ENCODE measurements at regions not wholly inside any gene's neighbourhood (a gene's known extent, or its start where the extent isn't known, plus 50 kb on each side); places are given as distances from the start of the nearest gene placed in this dataset.
"Not testable (repeated sequence)": the region's sequence is repeated elsewhere in the genome, so short reads cannot be mapped to it uniquely, and the experiment has no call there.

- H3K27me3 ChIP-seq (ENCODE audit: control insufficient read depth, extremely low read depth, insufficient read depth, low read length): no peaks in the 10 kb centered on the region
- H3K9ac ChIP-seq (ENCODE audit: control insufficient read depth, extremely low read depth, insufficient read depth, low read length): no peak overlapping the region
- no peaks in the 10 kb centered on the region for H3K36me3 ChIP-seq (ENCODE audit: control insufficient read depth in 2 of 2, extremely low read depth in 1 of 2, insufficient read depth in 2 of 2, low read length in 2 of 2)
- H3K4me3 ChIP-seq (ENCODE audit: control insufficient read depth in 2 of 3, extremely low read depth in 1 of 3, insufficient read depth in 2 of 3, low read depth in 1 of 3, low read length in 3 of 3): no peak overlapping the region
- H3K27ac ChIP-seq (ENCODE audit: control insufficient read depth, insufficient read depth, low read length): no peak overlapping the region
- TF ChIP-seq EZH2 (IDR thresholded peaks at IDR 0.05; ENCODE audit: low read length) (no peak), CTCF (optimal IDR thresholded peaks at IDR 0.05 in 1 of 3, IDR thresholded peaks at IDR 0.05 in 1 of 3, conservative IDR thresholded peaks at IDR 0.05 in 1 of 3; ENCODE audit: extremely low read depth in 1 of 3, insufficient read depth in 2 of 3, low read length in 3 of 3) (no peak)
- H2AFZ ChIP-seq (ENCODE audit: control insufficient read depth, low read length): no peak overlapping the region
- H3K79me2 ChIP-seq (ENCODE audit: control insufficient read depth, insufficient read depth, low read length): no peaks in the 10 kb centered on the region
- no peaks in the 10 kb centered on the region for H4K20me1 ChIP-seq (ENCODE audit: control insufficient read depth, extremely low read depth, insufficient read depth, low read length)
- H3K9me1 ChIP-seq (ENCODE audit: control insufficient read depth, extremely low read depth, insufficient read depth, low read length): no peaks in the 10 kb centered on the region
- FAIRE-seq: no peak
- no peaks in the 10 kb centered on the region for H3K9me3 ChIP-seq (ENCODE audit: control insufficient read depth, low read depth, low read length)
- dilution Hi-C loops (cut with MboI; ENCODE audit: extremely low pct_ligation_motif_present, low sequenced_read_pairs): no loop called here
- H3K4me2 ChIP-seq (ENCODE audit: control insufficient read depth, extremely low read depth, insufficient read depth, low read depth, low read length): no peak overlapping the region
- no peak for DNase-seq (ENCODE audit: low read depth, low spot score)
- H3K4me1 ChIP-seq (ENCODE audit: control insufficient read depth, extremely low read depth, insufficient read depth, low read length): no peaks in the 10 kb centered on the region
Observed at GRCh38 chr3:35296533-35296932, 342.8 kb upstream of the ARPP21 start.

DNA sequence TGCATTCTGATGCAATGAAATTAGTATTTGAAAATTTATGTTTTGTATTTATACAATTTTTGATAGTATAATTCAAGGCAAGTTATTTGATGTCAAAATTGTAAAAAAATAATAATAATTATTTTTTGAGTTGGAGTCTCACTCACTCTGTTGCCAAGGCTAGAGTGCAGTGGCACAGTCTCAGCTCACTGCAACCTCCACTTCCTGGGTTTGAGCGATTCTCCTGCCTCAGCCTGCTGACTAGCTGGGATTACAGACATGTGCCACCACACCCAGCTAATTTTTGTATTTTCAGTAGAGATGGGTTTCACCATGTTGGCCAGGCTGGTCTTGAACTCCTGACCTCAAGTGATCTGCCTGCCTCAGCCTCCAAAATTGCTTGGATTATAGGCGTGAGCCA lies 342.4 kb upstream of the ARPP21 start:
- H2AFZ ChIP-seq (ENCODE audit: control insufficient read depth, low read length); H3K27me3 ChIP-seq (ENCODE audit: control insufficient read depth, extremely low read depth, insufficient read depth, low read length); H3K4me1 ChIP-seq (ENCODE audit: control insufficient read depth, extremely low read depth, insufficient read depth, low read length); H3K4me3 ChIP-seq (ENCODE audit: control insufficient read depth in 2 of 3, extremely low read depth in 1 of 3, insufficient read depth in 2 of 3, low read depth in 1 of 3, low read length in 3 of 3); H3K9me3 ChIP-seq (ENCODE audit: control insufficient read depth, low read depth, low read length); H3K4me2 ChIP-seq (ENCODE audit: control insufficient read depth, extremely low read depth, insufficient read depth, low read depth, low read length); FAIRE-seq; H3K9me1 ChIP-seq (ENCODE audit: control insufficient read depth, extremely low read depth, insufficient read depth, low read length); H4K20me1 ChIP-seq (ENCODE audit: control insufficient read depth, extremely low read depth, insufficient read depth, low read length); H3K36me3 ChIP-seq (ENCODE audit: control insufficient read depth in 2 of 2, extremely low read depth in 1 of 2, insufficient read depth in 2 of 2, low read length in 2 of 2); H3K79me2 ChIP-seq (ENCODE audit: control insufficient read depth, insufficient read depth, low read length); H3K9ac ChIP-seq (ENCODE audit: control insufficient read depth, extremely low read depth, insufficient read depth, low read length); dilution Hi-C loops (cut with MboI; ENCODE audit: extremely low pct_ligation_motif_present, low sequenced_read_pairs); DNase-seq (ENCODE audit: low read depth, low spot score); H3K27ac ChIP-seq (ENCODE audit: control insufficient read depth, insufficient read depth, low read length): not testable (repeated sequence)

DNA sequence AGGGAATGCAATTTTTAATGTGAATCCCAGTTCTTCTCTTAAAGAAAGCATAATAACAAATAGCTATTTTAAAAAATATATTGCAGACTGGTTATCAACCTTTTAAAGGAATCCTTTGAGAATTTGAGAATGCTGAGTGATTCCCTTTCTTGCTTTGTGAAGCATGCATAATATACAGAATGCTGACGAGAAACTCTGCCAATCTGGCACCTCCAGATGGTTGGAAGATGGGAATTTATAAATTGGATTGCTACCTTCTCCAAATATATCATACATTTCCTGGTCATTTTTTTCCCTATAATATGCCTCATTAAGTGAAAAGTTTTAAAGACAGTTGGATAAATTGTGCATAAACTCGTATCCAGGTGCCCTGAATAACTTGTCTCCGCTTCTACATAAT lies 333.9 kb upstream of the ARPP21 start:
- no peaks in the 10 kb centered on the region for H3K4me1 ChIP-seq (ENCODE audit: control insufficient read depth, extremely low read depth, insufficient read depth, low read length)
- H3K4me2 ChIP-seq (ENCODE audit: control insufficient read depth, extremely low read depth, insufficient read depth, low read depth, low read length): no peak overlapping the region
- DNase-seq (ENCODE audit: low read depth, low spot score) (no peak), FAIRE-seq (no peak)
- no peak overlapping the region for H3K4me3 ChIP-seq (ENCODE audit: control insufficient read depth in 2 of 3, extremely low read depth in 1 of 3, insufficient read depth in 2 of 3, low read depth in 1 of 3, low read length in 3 of 3)
- no peaks in the 10 kb centered on the region for H3K79me2 ChIP-seq (ENCODE audit: control insufficient read depth, insufficient read depth, low read length)
- dilution Hi-C loops (cut with MboI; ENCODE audit: extremely low pct_ligation_motif_present, low sequenced_read_pairs): no loop called here
- no peaks in the 10 kb centered on the region for H4K20me1 ChIP-seq (ENCODE audit: control insufficient read depth, extremely low read depth, insufficient read depth, low read length)
- no peak overlapping the region for H2AFZ ChIP-seq (ENCODE audit: control insufficient read depth, low read length)
- no peak overlapping the region for H3K27ac ChIP-seq (ENCODE audit: control insufficient read depth, insufficient read depth, low read length)
- H3K36me3 ChIP-seq (ENCODE audit: control insufficient read depth in 2 of 2, extremely low read depth in 1 of 2, insufficient read depth in 2 of 2, low read length in 2 of 2): no peaks in the 10 kb centered on the region
- H3K27me3 ChIP-seq (ENCODE audit: control insufficient read depth, extremely low read depth, insufficient read depth, low read length): no peaks in the 10 kb centered on the region
- TF ChIP-seq CTCF (optimal IDR thresholded peaks at IDR 0.05 in 1 of 3, IDR thresholded peaks at IDR 0.05 in 1 of 3, conservative IDR thresholded peaks at IDR 0.05 in 1 of 3; ENCODE audit: extremely low read depth in 1 of 3, insufficient read depth in 2 of 3, low read length in 3 of 3): no peak
- no peak for TF ChIP-seq EZH2 (IDR thresholded peaks at IDR 0.05; ENCODE audit: low read length)
- H3K9me1 ChIP-seq (ENCODE audit: control insufficient read depth, extremely low read depth, insufficient read depth, low read length): no peaks in the 10 kb centered on the region
- no peaks in the 10 kb centered on the region for H3K9me3 ChIP-seq (ENCODE audit: control insufficient read depth, low read depth, low read length)
- H3K9ac ChIP-seq (ENCODE audit: control insufficient read depth, extremely low read depth, insufficient read depth, low read length): no peak overlapping the region

Measured in keratinocyte (primary cell).